DOHH2 (cell line): ENCODE measurements at regions not wholly inside any gene's neighbourhood (a gene's known extent, or its start where the extent isn't known, plus 50 kb on each side); places are given as distances from the start of the nearest gene placed in this dataset.

Experiments used
- EZH2phosphoT487 ChIP-seq: fragments of 200-600 bp; sonication (generic); IDR thresholded peaks from 2 replicates; pipeline ENCODE4 v1.6.1; 2017; ENCODE audit warnings: borderline replicate concordance, mild to moderate bottlenecking, antibody characterized with exemption, low read length, moderate library complexity, mixed read lengths
- TF ChIP-seq, protein P1 (sequence below): fragments of 200-600 bp; sonication (generic); IDR thresholded peaks from one replicate; pipeline ENCODE4 v1.5.1; 2014; ENCODE audit warnings: antibody characterized with exemption, mild to moderate bottlenecking, low read depth, low read length; ENCODE audit not compliant: poor library complexity, severe bottlenecking

DNA sequence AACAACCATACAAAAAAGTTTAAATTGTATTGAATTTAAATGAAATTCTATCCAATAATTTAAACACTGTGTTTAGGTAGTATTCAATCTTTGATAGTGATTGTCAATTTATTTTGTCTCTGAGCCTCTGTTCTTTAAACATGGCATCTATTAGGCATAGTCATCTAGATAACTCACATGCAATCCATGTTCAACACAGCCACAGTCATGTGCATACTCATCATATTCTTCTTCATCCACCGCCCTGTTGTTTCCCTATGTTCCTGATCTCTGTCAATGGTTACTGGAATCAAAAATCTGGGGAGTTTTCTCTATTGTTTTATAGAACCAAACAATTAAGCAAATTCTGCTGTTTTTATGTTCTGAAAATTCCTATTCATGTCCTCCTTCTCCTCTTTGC, 521.1 kb upstream of the DAB2 start:
- TF ChIP-seq, protein P1, sequence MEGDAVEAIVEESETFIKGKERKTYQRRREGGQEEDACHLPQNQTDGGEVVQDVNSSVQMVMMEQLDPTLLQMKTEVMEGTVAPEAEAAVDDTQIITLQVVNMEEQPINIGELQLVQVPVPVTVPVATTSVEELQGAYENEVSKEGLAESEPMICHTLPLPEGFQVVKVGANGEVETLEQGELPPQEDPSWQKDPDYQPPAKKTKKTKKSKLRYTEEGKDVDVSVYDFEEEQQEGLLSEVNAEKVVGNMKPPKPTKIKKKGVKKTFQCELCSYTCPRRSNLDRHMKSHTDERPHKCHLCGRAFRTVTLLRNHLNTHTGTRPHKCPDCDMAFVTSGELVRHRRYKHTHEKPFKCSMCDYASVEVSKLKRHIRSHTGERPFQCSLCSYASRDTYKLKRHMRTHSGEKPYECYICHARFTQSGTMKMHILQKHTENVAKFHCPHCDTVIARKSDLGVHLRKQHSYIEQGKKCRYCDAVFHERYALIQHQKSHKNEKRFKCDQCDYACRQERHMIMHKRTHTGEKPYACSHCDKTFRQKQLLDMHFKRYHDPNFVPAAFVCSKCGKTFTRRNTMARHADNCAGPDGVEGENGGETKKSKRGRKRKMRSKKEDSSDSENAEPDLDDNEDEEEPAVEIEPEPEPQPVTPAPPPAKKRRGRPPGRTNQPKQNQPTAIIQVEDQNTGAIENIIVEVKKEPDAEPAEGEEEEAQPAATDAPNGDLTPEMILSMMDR, result no peak
- TF ChIP-seq EZH2phosphoT487, result no peak
